ENCODE measurements at regions not wholly inside any gene's neighbourhood (a gene's known extent, or its start where the extent isn't known, plus 50 kb on each side); places are given as distances from the start of the nearest gene placed in this dataset.
"Not testable (repeated sequence)": the region's sequence is repeated elsewhere in the genome, so short reads cannot be mapped to it uniquely, and the experiment has no call there.

- DNase-seq, result no peak
Measured at GRCh38 chr15:66968806-66969596, 96.4 kb upstream of the SMAD3 start.

GRCh38 chr15:66974131-66974530, 91.3 kb upstream of the SMAD3 start:
- DNase-seq, result not testable (repeated sequence)

GRCh38 chr15:66976106-66976640, 89.2 kb upstream of the SMAD3 start:
- DNase-seq, result not testable (repeated sequence)

GRCh38 chr15:66980326-66980725, 85.1 kb upstream of the SMAD3 start:
- not testable (repeated sequence) for DNase-seq

- no peak for DNase-seq
Measured at GRCh38 chr15:66981771-66982170, 83.6 kb upstream of the SMAD3 start.

GRCh38 chr15:66982250-66982649, 83.2 kb upstream of the SMAD3 start:
- no peak for DNase-seq

GRCh38 chr15:66982816-66983215, 82.6 kb upstream of the SMAD3 start:
- no peak for DNase-seq

- DNase-seq, result no peak
Measured at GRCh38 chr15:66985653-66986052, 79.7 kb upstream of the SMAD3 start.

- no peak for DNase-seq
Measured at GRCh38 chr15:66986951-66987350, 78.5 kb upstream of the SMAD3 start.

GRCh38 chr15:66993090-66993489, 72.3 kb upstream of the SMAD3 start:
- no peak for DNase-seq

GRCh38 chr15:66993874-66994696, 71.3 kb upstream of the SMAD3 start:
- DNase-seq, result no peak

GRCh38 chr15:66994927-66995656, 70.3 kb upstream of the SMAD3 start:
- no peak for DNase-seq

GRCh38 chr15:66996094-66996493, 69.3 kb upstream of the SMAD3 start:
- no peak for DNase-seq

GRCh38 chr15:66997212-66997611, 68.2 kb upstream of the SMAD3 start:
- DNase-seq, result no peak

GRCh38 chr15:66998234-66998633, 67.2 kb upstream of the SMAD3 start:
- not testable (repeated sequence) for DNase-seq

- no peak for DNase-seq
Measured at GRCh38 chr15:66999046-66999968, 66.1 kb upstream of the SMAD3 start.

GRCh38 chr15:67000896-67001295, 64.5 kb upstream of the SMAD3 start:
- DNase-seq, result no peak

- no peak for DNase-seq
Measured at GRCh38 chr15:67002368-67002767, 63.0 kb upstream of the SMAD3 start.

- DNase-seq, result no peak
Measured at GRCh38 chr15:67003586-67003985, 61.8 kb upstream of the SMAD3 start.

- no peak for DNase-seq
Measured at GRCh38 chr15:67004142-67004541, 61.3 kb upstream of the SMAD3 start.

GRCh38 chr15:67005294-67005996, 60.0 kb upstream of the SMAD3 start:
- DNase-seq, result no peak
